Astrocyte (in vitro differentiated cells and primary cell): ENCODE measurements at regions not wholly inside any gene's neighbourhood (a gene's known extent, or its start where the extent isn't known, plus 50 kb on each side); places are given as distances from the start of the nearest gene placed in this dataset.

Experiments
- DNase-seq: peaks from one replicate; pipeline ENCODE4 v3.0.0-alpha.2; 2010; ENCODE audit warnings: low read depth
- FAIRE-seq: peaks from 2 replicates; lab custom pipeline; 2011; peaks lifted over from hg19 to GRCh38; lab: Jason Lieb, UNC
- H2AFZ ChIP-seq: 2 replicates; pipeline ENCODE4 v1.6.0; 2012; ENCODE audit warnings: low read depth, low read length, inconsistent platforms
- H3K27ac ChIP-seq: 2 replicates; pipeline ENCODE4 v1.5.1; 2011; ENCODE audit warnings: low read depth, low read length, inconsistent platforms
- H3K27me3 ChIP-seq: 2 replicates; pipeline ENCODE4 v1.6.0; 2011; ENCODE audit warnings: low read length, inconsistent platforms; ENCODE audit not compliant: insufficient read depth
- H3K36me3 ChIP-seq: 2 replicates; pipeline ENCODE4 v1.5.1; 2011; ENCODE audit warnings: low read length, inconsistent platforms; ENCODE audit not compliant: insufficient read depth
- H3K4me1 ChIP-seq: 2 replicates; pipeline ENCODE4 v1.5.1; 2011; ENCODE audit warnings: low read length, inconsistent platforms; ENCODE audit not compliant: insufficient read depth
- H3K4me2 ChIP-seq: 2 replicates; pipeline ENCODE4 v1.6.0; 2012; ENCODE audit warnings: low read length, inconsistent platforms
- H3K4me3 ChIP-seq: 2 replicates; pipeline ENCODE4 v1.5.1; 2011; ENCODE audit warnings: low read depth, mild to moderate bottlenecking, low read length, inconsistent platforms; ENCODE audit not compliant: insufficient read depth
- H3K79me2 ChIP-seq: 2 replicates; pipeline ENCODE4 v1.6.0; 2012; ENCODE audit warnings: mild to moderate bottlenecking, low read length, inconsistent platforms; ENCODE audit not compliant: insufficient read depth
- H3K9ac ChIP-seq: 2 replicates; pipeline ENCODE4 v1.6.0; 2012; ENCODE audit warnings: mild to moderate bottlenecking, low read length, inconsistent platforms
- H3K9me3 ChIP-seq: 2 replicates; pipeline ENCODE4 v1.5.1; 2012; ENCODE audit warnings: low read depth, mild to moderate bottlenecking, low read length, inconsistent platforms; ENCODE audit not compliant: insufficient read depth
- H4K20me1 ChIP-seq: 2 replicates; pipeline ENCODE4 v1.6.0; 2012; ENCODE audit warnings: low read length, inconsistent platforms; ENCODE audit not compliant: insufficient read depth
- H3K27ac Mint-ChIP-seq: one replicate; pipeline ENCODE4 v1.8.0; 2021; ENCODE audit warnings: mild to moderate bottlenecking, mixed read lengths; ENCODE audit not compliant: unreplicated experiment
- H3K27me3 Mint-ChIP-seq: one replicate; pipeline ENCODE4 v1.8.0; 2021; ENCODE audit warnings: low read depth, mixed read lengths; ENCODE audit not compliant: unreplicated experiment
- H3K36me3 Mint-ChIP-seq: one replicate; pipeline ENCODE4 v1.8.0; 2021; ENCODE audit warnings: low read depth, mixed read lengths; ENCODE audit not compliant: unreplicated experiment
- H3K4me1 Mint-ChIP-seq: one replicate; pipeline ENCODE4 v1.8.0; 2021; ENCODE audit warnings: low read depth, mixed read lengths; ENCODE audit not compliant: unreplicated experiment
- H3K4me3 Mint-ChIP-seq: one replicate; pipeline ENCODE4 v1.8.0; 2021; ENCODE audit warnings: mild to moderate bottlenecking, moderate library complexity, mixed read lengths; ENCODE audit not compliant: unreplicated experiment
- H3K9me3 Mint-ChIP-seq: one replicate; pipeline ENCODE4 v1.8.0; 2021; ENCODE audit warnings: mild to moderate bottlenecking, mixed read lengths; ENCODE audit not compliant: unreplicated experiment
- EZH2 ChIP-seq: IDR thresholded peaks from 2 replicates; pipeline ENCODE4 v1.6.1; 2012; ENCODE audit warnings: mild to moderate bottlenecking, low read length, inconsistent platforms; ENCODE audit not compliant: insufficient read depth
- TF ChIP-seq, protein P1 (sequence below): IDR thresholded peaks from 2 replicates; pipeline ENCODE4 v1.5.1; 2011; ENCODE audit warnings: low read depth, mild to moderate bottlenecking, inconsistent platforms, low read length, moderate library complexity; ENCODE audit not compliant: insufficient read depth

DNA sequence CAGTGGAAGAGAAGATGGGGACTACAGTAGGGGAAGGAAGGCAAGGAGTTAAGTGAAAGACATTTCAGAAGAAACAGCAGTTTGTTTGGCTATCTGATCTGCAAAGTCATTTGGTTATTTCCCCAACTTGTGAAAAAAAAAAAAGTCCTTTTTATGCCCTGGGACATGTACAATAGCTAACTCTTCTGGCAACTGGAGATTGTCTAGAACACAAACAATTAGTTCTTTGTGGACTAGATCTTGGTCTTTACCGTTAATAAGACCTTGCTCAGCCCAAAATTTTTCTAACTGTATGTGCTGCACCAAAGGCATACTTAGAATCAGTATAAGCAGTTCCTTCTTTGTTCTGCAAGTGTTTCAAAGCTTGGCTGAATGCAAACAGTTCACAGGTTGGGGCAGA, 103.5 kb upstream of the NECTIN3 start:
- Histone ChIP-seq H3K27ac (no peak overlapping the region), H3K9me3 (peaks cover 13% of the 10 kb centered on the region), H3K27me3 (no peaks in the 10 kb centered on the region), H4K20me1 (no peaks in the 10 kb centered on the region), H3K4me1 (no peaks in the 10 kb centered on the region), H3K36me3 (no peaks in the 10 kb centered on the region), H3K4me3 (no peak overlapping the region), H2AFZ (no peak overlapping the region), H3K79me2 (no peaks in the 10 kb centered on the region), H3K9ac (peak overlapping the region; percentile 9), H3K4me2 (no peak overlapping the region)
- Mint-ChIP-seq H3K27ac (no peak overlapping the region), H3K9me3 (peaks cover 39% of the 10 kb centered on the region), H3K36me3 (peaks cover 35% of the 10 kb centered on the region), H3K27me3 (no peaks in the 10 kb centered on the region), H3K4me1 (peaks cover 10% of the 10 kb centered on the region), H3K4me3 (peak overlapping the region; percentile 87)
- DNase-seq (no peak), FAIRE-seq (no peak)
- TF ChIP-seq, protein P1, sequence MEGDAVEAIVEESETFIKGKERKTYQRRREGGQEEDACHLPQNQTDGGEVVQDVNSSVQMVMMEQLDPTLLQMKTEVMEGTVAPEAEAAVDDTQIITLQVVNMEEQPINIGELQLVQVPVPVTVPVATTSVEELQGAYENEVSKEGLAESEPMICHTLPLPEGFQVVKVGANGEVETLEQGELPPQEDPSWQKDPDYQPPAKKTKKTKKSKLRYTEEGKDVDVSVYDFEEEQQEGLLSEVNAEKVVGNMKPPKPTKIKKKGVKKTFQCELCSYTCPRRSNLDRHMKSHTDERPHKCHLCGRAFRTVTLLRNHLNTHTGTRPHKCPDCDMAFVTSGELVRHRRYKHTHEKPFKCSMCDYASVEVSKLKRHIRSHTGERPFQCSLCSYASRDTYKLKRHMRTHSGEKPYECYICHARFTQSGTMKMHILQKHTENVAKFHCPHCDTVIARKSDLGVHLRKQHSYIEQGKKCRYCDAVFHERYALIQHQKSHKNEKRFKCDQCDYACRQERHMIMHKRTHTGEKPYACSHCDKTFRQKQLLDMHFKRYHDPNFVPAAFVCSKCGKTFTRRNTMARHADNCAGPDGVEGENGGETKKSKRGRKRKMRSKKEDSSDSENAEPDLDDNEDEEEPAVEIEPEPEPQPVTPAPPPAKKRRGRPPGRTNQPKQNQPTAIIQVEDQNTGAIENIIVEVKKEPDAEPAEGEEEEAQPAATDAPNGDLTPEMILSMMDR, result no peak
- TF ChIP-seq EZH2, result no peak

DNA sequence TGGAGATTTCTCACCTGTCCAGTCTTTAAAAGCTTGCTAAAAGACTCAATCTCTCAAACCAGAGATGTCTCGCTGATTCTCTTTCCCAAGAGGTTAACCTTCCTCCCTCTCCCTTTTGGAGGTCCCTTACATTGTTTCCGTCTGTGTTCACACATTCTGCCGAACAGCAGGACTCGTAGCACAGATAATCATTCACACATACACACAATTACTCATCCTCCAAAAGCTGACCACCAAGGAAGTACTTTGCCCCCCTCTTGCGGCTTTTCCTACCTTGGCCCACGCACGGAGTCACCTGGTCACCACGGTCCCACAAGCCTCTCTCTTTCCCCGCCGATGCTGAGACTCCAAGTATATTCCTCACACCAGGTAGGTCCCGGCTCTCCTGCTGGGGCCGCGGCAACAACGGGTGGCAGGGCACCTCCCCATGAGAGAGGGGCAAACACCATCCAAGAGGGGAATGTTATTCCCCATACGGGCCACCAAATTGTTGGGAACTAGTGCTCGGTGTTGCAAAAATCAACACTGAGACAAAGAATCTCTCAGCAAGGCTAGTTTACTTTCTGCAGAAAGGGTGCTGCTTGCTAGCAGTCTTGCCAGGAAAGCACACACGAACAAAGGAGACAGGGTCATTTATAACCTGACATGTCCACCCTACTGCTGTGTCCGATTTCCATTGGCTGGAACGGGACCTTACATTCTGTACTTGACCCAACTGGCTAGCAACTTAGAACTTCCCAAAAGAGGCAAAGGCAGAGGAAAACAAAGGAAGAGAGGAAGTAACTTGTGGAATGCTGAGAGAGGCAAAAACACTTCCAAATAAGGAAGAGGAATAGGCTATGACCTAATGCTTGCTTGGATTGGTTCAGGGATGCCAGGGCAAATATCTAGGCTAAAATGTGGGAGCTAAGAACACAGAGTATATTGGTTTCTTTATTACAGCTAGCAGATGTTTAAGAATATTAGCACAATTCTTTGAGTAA, 102.1 kb upstream of the NECTIN3 start:
- Mint-ChIP-seq H3K27me3 (no peaks in the 10 kb centered on the region), H3K36me3 (peaks cover 28% of the 10 kb centered on the region), H3K4me1 (peaks cover 8% of the 10 kb centered on the region), H3K4me3 (peak overlapping the region; percentile 87), H3K9me3 (peaks cover 31% of the 10 kb centered on the region), H3K27ac (peak overlapping the region; percentile 78)
- Histone ChIP-seq H3K79me2 (no peaks in the 10 kb centered on the region), H3K9me3 (peaks cover 10% of the 10 kb centered on the region), H3K36me3 (no peaks in the 10 kb centered on the region), H3K4me3 (peak overlapping the region; percentile 24), H2AFZ (no peak overlapping the region), H3K4me1 (no peaks in the 10 kb centered on the region), H3K27ac (no peak overlapping the region), H3K4me2 (no peak overlapping the region), H3K9ac (peak overlapping the region; percentile 31), H4K20me1 (no peaks in the 10 kb centered on the region), H3K27me3 (no peaks in the 10 kb centered on the region)
- no peak for TF ChIP-seq EZH2
- TF ChIP-seq, protein P1, result no peak
- FAIRE-seq, result no peak
- no peak for DNase-seq
